Stimulated activated effector memory CD8-positive, alpha-beta T cell treated with anti-CD3 and anti-CD28 coated beads, Interleukin-12 subunit alpha, Interleukin-12 subunit beta, amount 100 ng/mL, for 72 hours (primary cell): ENCODE measurements at regions not wholly inside any gene's neighbourhood (a gene's known extent, or its start where the extent isn't known, plus 50 kb on each side); places are given as distances from the start of the nearest gene placed in this dataset.

Experiments used
- ATAC-seq: fragments of 150-1000 bp; cut with Tn5 transposase; 2 replicates; pipeline ENCODE4 v1.10.0; 2021
- DNase-seq, 2 donors: peaks; one replicate each; pipeline ENCODE4 v3.0.0; 2021 to 2022; ENCODE audit warnings: low spot score in 2 of 2
- H3K27ac Mint-ChIP-seq: one replicate; pipeline ENCODE4 v1.8.0; 2022; ENCODE audit warnings: mild to moderate bottlenecking, mixed read lengths
- H3K36me3 Mint-ChIP-seq: one replicate; pipeline ENCODE4 v1.8.0; 2022; ENCODE audit warnings: mild to moderate bottlenecking, mixed read lengths
- H3K4me1 Mint-ChIP-seq: one replicate; pipeline ENCODE4 v1.8.0; 2022; ENCODE audit warnings: mixed read lengths
- H3K4me3 Mint-ChIP-seq: one replicate; pipeline ENCODE4 v1.8.0; 2022; ENCODE audit warnings: mild to moderate bottlenecking, mixed read lengths
- H3K9me3 Mint-ChIP-seq: one replicate; pipeline ENCODE4 v1.8.0; 2022; ENCODE audit warnings: mixed read lengths

- Mint-ChIP-seq H3K36me3 (no peaks in the 10 kb centered on the region), H3K4me1 (no peaks in the 10 kb centered on the region), H3K9me3 (peaks cover 20% of the 10 kb centered on the region), H3K27ac (no peak overlapping the region), H3K4me3 (no peak overlapping the region)
- DNase-seq, result no peak
- no peak for ATAC-seq
Measured at GRCh38 chr5:4044881-4045280, 449.2 kb downstream of the IRX1 start.

DNA sequence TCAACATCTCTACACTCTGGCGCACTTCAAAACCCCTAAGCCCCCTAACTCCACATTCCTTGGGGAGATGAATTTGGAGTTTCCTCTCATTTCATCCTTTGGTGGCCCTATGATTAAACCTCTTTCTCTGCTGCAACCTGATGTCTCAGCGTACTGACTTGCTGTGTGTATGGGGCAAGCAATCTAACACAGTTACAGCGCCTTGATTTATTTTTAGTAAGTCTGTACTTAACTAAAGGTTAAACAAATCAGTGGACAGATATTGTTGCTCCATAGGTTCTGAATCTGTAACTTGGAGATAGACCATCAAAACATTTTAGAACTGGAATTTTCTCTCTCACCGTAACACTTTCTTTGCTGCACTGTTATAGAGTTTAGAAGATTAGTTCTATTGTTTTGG lies 452.8 kb downstream of the IRX1 start:
- no peak overlapping the region for H3K27ac Mint-ChIP-seq

GRCh38 chr5:4050203-4050602 lies 454.6 kb downstream of the IRX1 start:
- Mint-ChIP-seq H3K4me3 (no peak overlapping the region), H3K9me3 (peaks cover 11% of the 10 kb centered on the region), H3K27ac (no peak overlapping the region), H3K36me3 (no peaks in the 10 kb centered on the region), H3K4me1 (no peaks in the 10 kb centered on the region)
- no peak for ATAC-seq
- DNase-seq, result no peak

More for the DNA sequence above, 452.8 kb downstream of the IRX1 start:
- Mint-ChIP-seq H3K36me3 (no peaks in the 10 kb centered on the region), H3K9me3 (peaks cover 8% of the 10 kb centered on the region), H3K4me1 (no peaks in the 10 kb centered on the region), H3K4me3 (no peak overlapping the region)
- DNase-seq (no peak), ATAC-seq (no peak)

DNA sequence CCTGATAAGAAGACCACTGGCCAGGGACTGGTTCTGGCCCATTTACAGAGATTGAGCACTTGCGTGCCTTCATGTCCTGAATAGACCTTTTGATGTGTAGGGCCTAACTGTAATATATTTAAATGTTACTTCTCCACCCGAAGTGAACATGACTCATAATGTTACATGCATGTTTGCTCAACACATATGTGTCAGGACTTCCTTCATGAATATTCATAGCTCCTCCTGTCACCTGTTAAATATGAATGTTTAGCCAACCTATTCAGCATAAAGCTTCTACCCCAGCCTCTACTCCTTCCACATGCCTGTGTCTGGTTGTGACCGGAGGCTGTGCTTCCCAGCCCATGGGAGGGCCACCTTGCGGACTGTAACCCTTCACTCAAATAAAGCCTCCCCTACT lies 457.5 kb downstream of the IRX1 start:
- Mint-ChIP-seq H3K27ac (no peak overlapping the region), H3K9me3 (peaks cover 10% of the 10 kb centered on the region), H3K4me1 (no peaks in the 10 kb centered on the region), H3K4me3 (no peak overlapping the region), H3K36me3 (no peaks in the 10 kb centered on the region)
- ATAC-seq (no peak), DNase-seq (no peak)

DNA sequence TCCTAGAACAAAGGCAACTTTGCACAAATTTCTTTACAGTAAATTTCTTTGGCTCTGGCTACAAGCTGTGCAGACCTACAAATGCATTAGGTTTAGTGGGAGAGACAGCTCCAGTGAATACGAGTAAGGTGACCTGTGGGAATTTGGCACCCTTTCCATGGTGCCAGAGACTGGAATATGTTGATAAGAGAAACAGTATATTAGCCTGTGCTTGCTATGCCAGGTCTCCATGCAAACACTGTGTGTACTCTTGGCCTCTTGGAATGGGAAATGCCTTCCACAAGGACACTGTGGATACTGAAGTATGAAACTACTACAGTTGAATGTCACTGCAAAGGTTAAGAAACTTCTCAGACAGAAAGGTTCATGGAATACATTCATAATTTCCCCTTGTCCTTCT lies 458.5 kb downstream of the IRX1 start:
- DNase-seq (no peak), ATAC-seq (no peak)
- H3K27ac Mint-ChIP-seq, result no peak overlapping the region
- no peaks in the 10 kb centered on the region for H3K4me1 Mint-ChIP-seq
- no peak overlapping the region for H3K4me3 Mint-ChIP-seq
- peaks cover 10% of the 10 kb centered on the region for H3K9me3 Mint-ChIP-seq
- H3K36me3 Mint-ChIP-seq, result no peaks in the 10 kb centered on the region

- DNase-seq (no peak), ATAC-seq (peak; percentile 8)
- H3K9me3 Mint-ChIP-seq, result peaks cover 15% of the 10 kb centered on the region
- H3K4me3 Mint-ChIP-seq, result no peak overlapping the region
- no peaks in the 10 kb centered on the region for H3K4me1 Mint-ChIP-seq
- H3K27ac Mint-ChIP-seq, result no peak overlapping the region
- no peaks in the 10 kb centered on the region for H3K36me3 Mint-ChIP-seq
Measured at GRCh38 chr5:4058899-4059298, 463.3 kb downstream of the IRX1 start.

DNA sequence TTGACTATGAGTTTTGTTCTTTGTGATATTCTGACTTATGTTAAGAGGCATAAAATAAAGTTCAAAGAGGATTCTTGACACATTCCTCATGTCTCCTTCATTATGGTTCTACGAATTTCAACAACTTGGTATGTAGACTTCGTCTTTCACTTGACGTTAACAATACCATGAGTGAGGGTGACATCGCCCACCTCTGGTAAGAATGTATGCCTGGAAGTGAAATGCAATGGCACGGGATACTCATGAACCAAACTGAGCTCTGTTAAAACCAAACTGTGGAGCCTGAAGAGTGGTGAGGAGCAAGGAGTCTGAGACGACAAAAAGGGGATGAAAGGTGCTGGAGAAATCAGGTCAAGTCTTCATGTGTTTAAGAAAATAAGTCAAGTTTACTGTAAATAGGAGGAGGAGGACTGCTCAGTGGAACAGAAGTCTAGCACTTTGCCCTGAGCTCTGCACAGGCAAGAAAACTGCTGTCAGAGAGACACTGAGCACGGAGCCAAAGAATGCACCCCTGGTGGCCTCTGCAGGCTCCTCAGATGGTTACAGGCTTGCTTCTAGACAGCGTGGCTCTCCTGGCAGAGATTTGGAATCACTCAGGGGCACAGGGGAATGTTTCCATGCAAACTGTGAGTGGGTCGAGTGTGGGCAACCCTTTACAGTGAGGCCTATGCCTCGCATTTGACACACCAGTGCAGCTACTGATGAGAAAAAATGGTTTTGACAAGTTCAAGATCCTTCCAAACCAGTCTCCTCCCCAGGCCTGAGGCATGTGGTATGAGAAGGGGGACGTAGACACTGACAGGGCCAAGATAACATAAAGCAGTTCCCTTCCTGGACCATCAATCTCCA lies 470.1 kb downstream of the IRX1 start:
- Mint-ChIP-seq H3K4me3 (no peak overlapping the region), H3K27ac (no peak overlapping the region), H3K4me1 (no peaks in the 10 kb centered on the region), H3K9me3 (peaks cover 12% of the 10 kb centered on the region), H3K36me3 (no peaks in the 10 kb centered on the region)
- ATAC-seq, result no peak
- DNase-seq, result no peak

DNA sequence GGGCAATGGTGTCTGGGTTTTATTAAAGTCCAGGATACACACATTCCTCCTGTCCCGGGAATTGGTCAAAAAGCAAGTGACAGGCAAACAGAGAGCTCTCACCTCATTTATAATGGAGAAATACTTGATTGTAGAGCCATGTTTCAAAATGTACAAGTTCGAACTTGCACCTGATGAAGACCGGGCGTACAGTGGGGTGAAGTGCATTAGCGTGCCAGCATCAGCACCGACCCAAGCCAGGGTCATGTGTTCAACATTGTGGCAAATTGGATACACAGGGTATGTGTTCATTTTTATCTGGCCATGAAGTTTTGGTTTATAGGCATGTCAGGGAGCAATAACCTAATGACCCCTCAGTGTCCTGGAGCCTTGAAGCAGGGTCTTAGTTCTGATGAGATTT lies 472.5 kb downstream of the IRX1 start:
- H3K27ac Mint-ChIP-seq, result no peak overlapping the region
- ATAC-seq, result no peak
- no peak overlapping the region for H3K4me3 Mint-ChIP-seq
- H3K9me3 Mint-ChIP-seq, result peaks cover 8% of the 10 kb centered on the region
- H3K4me1 Mint-ChIP-seq, result no peaks in the 10 kb centered on the region
- no peak for DNase-seq
- H3K36me3 Mint-ChIP-seq, result no peaks in the 10 kb centered on the region

GRCh38 chr5:4078544-4078943 lies 482.9 kb downstream of the IRX1 start:
- Mint-ChIP-seq H3K4me1 (no peaks in the 10 kb centered on the region), H3K4me3 (no peak overlapping the region), H3K9me3 (peaks cover 21% of the 10 kb centered on the region), H3K36me3 (no peaks in the 10 kb centered on the region), H3K27ac (no peak overlapping the region)
- DNase-seq, result no peak
- no peak for ATAC-seq

- H3K4me1 Mint-ChIP-seq, result no peaks in the 10 kb centered on the region
Measured at GRCh38 chr5:4079831-4080230, 484.2 kb downstream of the IRX1 start.

GRCh38 chr5:4080370-4080769 lies 484.7 kb downstream of the IRX1 start:
- Mint-ChIP-seq H3K27ac (no peak overlapping the region), H3K36me3 (no peaks in the 10 kb centered on the region), H3K4me1 (no peaks in the 10 kb centered on the region), H3K4me3 (no peak overlapping the region), H3K9me3 (peaks cover 25% of the 10 kb centered on the region)
- DNase-seq (no peak), ATAC-seq (no peak)

More at GRCh38 chr5:4079831-4080230, 484.2 kb downstream of the IRX1 start:
- Mint-ChIP-seq H3K9me3 (peaks cover 24% of the 10 kb centered on the region), H3K4me3 (no peak overlapping the region), H3K27ac (no peak overlapping the region), H3K36me3 (no peaks in the 10 kb centered on the region)
- no peak for DNase-seq
- ATAC-seq, result no peak

GRCh38 chr5:4081059-4081458 lies 485.4 kb downstream of the IRX1 start:
- H3K36me3 Mint-ChIP-seq, result no peaks in the 10 kb centered on the region
- peaks cover 24% of the 10 kb centered on the region for H3K9me3 Mint-ChIP-seq

GRCh38 chr5:4081466-4081865 lies 485.8 kb downstream of the IRX1 start:
- DNase-seq (no peak), ATAC-seq (no peak)
- no peaks in the 10 kb centered on the region for H3K4me1 Mint-ChIP-seq
- H3K4me3 Mint-ChIP-seq, result no peak overlapping the region
- no peaks in the 10 kb centered on the region for H3K36me3 Mint-ChIP-seq
- H3K9me3 Mint-ChIP-seq, result peaks cover 24% of the 10 kb centered on the region
- H3K27ac Mint-ChIP-seq, result no peak overlapping the region

More at GRCh38 chr5:4081059-4081458, 485.4 kb downstream of the IRX1 start:
- no peak overlapping the region for H3K4me3 Mint-ChIP-seq
- no peak overlapping the region for H3K27ac Mint-ChIP-seq
- no peak for DNase-seq
- H3K4me1 Mint-ChIP-seq, result no peaks in the 10 kb centered on the region
- no peak for ATAC-seq

- ATAC-seq (no peak), DNase-seq (no peak)
- Mint-ChIP-seq H3K4me1 (no peaks in the 10 kb centered on the region), H3K9me3 (peaks cover 20% of the 10 kb centered on the region), H3K27ac (no peak overlapping the region), H3K36me3 (no peaks in the 10 kb centered on the region), H3K4me3 (no peak overlapping the region)
Measured at GRCh38 chr5:4082966-4083564, 487.4 kb downstream of the IRX1 start.

DNA sequence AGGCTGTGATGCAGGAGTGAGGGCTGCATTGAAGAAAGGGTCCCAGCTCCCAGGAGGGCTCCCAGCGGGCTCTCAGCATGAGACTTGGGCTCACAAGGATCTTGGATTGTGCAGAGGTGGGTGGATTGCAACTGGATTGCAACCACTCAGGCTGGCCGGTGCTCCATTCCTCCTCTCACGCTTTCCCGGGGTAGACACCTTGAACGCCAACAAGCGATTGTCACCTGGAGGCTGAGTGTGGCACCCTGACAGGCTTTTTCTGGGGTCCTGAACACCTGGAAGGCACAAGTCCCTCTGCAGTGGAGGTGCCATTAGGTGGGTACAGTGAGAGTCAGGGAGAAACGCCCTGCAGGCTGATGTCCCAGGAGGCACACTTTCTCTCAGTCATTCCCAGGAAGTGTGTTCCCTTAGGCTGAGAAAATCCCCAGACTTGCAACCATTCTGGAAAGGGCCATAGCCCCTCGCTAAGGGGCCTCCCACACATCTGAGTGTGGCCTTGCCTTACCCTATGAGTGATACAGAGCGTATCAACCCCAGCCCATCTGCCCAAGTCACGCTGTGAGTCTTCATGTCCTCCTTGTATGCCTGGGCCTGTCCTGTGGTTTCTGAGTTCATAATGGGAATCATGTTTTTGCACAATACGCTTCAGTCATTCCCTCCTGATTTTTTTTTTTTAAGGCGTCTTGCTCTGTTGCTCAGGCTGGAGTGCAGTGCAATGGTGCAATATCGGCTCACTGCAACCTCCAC lies 488.1 kb downstream of the IRX1 start:
- Mint-ChIP-seq H3K36me3 (no peaks in the 10 kb centered on the region), H3K4me3 (no peak overlapping the region), H3K27ac (no peak overlapping the region), H3K9me3 (peaks cover 20% of the 10 kb centered on the region), H3K4me1 (no peaks in the 10 kb centered on the region)
- ATAC-seq, result no peak
- no peak for DNase-seq

DNA sequence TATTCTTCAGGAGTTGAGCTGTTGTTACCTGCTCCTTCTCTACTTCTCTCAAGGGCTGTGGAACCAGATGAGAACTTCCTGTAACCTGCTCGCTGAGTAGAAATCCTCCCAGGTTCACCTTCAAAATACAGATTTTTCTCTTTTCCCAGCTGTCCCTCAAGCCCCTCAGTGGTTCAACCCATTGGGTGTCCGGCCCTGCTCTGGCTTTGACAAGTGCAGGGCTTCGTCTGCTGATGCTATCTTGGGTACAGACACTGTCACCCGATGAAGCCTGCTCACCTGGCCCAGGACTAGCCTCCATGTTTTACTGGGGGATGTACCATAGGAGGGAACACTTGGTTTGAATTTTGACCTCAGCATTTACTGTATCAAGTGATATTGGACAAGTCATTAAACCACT lies 490.4 kb downstream of the IRX1 start:
- H3K9me3 Mint-ChIP-seq, result peaks cover 12% of the 10 kb centered on the region
- DNase-seq (no peak), ATAC-seq (no peak)
- H3K27ac Mint-ChIP-seq, result no peak overlapping the region
- no peaks in the 10 kb centered on the region for H3K4me1 Mint-ChIP-seq
- no peaks in the 10 kb centered on the region for H3K36me3 Mint-ChIP-seq
- H3K4me3 Mint-ChIP-seq, result no peak overlapping the region
